GM23248 (cell line): ENCODE measurements at regions not wholly inside any gene's neighbourhood (a gene's known extent, or its start where the extent isn't known, plus 50 kb on each side); places are given as distances from the start of the nearest gene placed in this dataset.
"Not testable (repeated sequence)": the region's sequence is repeated elsewhere in the genome, so short reads cannot be mapped to it uniquely, and the experiment has no call there.

ENCODE experiments used
- DNase-seq: peaks from one replicate; pipeline ENCODE4 v3.0.0-alpha.2; 2015
- H2AFZ ChIP-seq: fragments of 200-600 bp; sonication (generic); 2 replicates; pipeline ENCODE4 v1.6.1; 2016; ENCODE audit warnings: antibody characterized with exemption
- H3F3A ChIP-seq: fragments of 200-600 bp; sonication (generic); 2 replicates; pipeline ENCODE4 v1.6.1; 2016; ENCODE audit warnings: mild to moderate bottlenecking, antibody characterized with exemption, mixed run types; ENCODE audit not compliant: insufficient read depth
- H3K27ac ChIP-seq: fragments of 200-600 bp; sonication (generic); 2 replicates; pipeline ENCODE4 v1.5.1; 2016; ENCODE audit warnings: mild to moderate bottlenecking
- H3K27me3 ChIP-seq: fragments of 200-600 bp; sonication (generic); replicated peaks from 2 replicates; pipeline ENCODE4 v1.6.1; 2016; ENCODE audit warnings: mild to moderate bottlenecking; ENCODE audit not compliant: insufficient read depth
- H3K36me3 ChIP-seq: fragments of 200-600 bp; sonication (generic); 2 replicates; pipeline ENCODE4 v1.6.1; 2016; ENCODE audit warnings: low read depth, mild to moderate bottlenecking
- H3K4me1 ChIP-seq: fragments of 200-600 bp; sonication (generic); 2 replicates; pipeline ENCODE4 v1.6.1; 2016; ENCODE audit warnings: mild to moderate bottlenecking; ENCODE audit not compliant: insufficient read depth
- H3K4me2 ChIP-seq: fragments of 200-600 bp; sonication (generic); one replicate; pipeline ENCODE4 v1.6.1; 2016; ENCODE audit warnings: mild to moderate bottlenecking; ENCODE audit not compliant: unreplicated experiment
- H3K4me3 ChIP-seq: fragments of 200-600 bp; sonication (generic); 2 replicates; pipeline ENCODE4 v1.5.1; 2016; ENCODE audit warnings: mild to moderate bottlenecking
- H3K79me2 ChIP-seq: fragments of 200-600 bp; sonication (generic); 2 replicates; pipeline ENCODE4 v1.6.1; 2016; ENCODE audit warnings: mild to moderate bottlenecking; ENCODE audit not compliant: insufficient read depth
- H3K9ac ChIP-seq: fragments of 200-600 bp; sonication (generic); 2 replicates; pipeline ENCODE4 v1.6.1; 2016; ENCODE audit warnings: mild to moderate bottlenecking
- H3K9me2 ChIP-seq: fragments of 200-600 bp; sonication (generic); 2 replicates; pipeline ENCODE4 v1.6.1; 2016; ENCODE audit warnings: mixed run types, mild to moderate bottlenecking, moderate library complexity; ENCODE audit not compliant: insufficient read depth
- H3K9me3 ChIP-seq: fragments of 200-600 bp; sonication (generic); one replicate; pipeline ENCODE4 v1.6.1; 2017; ENCODE audit warnings: low read depth
- H4K20me1 ChIP-seq: fragments of 200-600 bp; sonication (generic); 2 replicates; pipeline ENCODE4 v1.6.0; 2016; ENCODE audit not compliant: insufficient read depth
- EZH2 ChIP-seq: fragments of 200-600 bp; sonication (generic); IDR thresholded peaks from 2 replicates; pipeline ENCODE4 v1.6.1; 2018; ENCODE audit warnings: antibody characterized with exemption, mild to moderate bottlenecking; ENCODE audit not compliant: insufficient read depth, poor library complexity, severe bottlenecking
- EZH2phosphoT487 ChIP-seq: fragments of 200-600 bp; sonication (generic); IDR thresholded peaks from 2 replicates; pipeline ENCODE4 v1.6.1; 2018; ENCODE audit warnings: antibody characterized with exemption, moderate library complexity, mild to moderate bottlenecking, low read depth; ENCODE audit not compliant: insufficient read depth
- WGBS, 2 experiments: methylation state at CpG; one replicate each; pipeline ENCODE4 v1.1.6; 2015 to 2017; ENCODE audit warnings: low lambda C conversion rate in 2 of 2, low coverage in 1 of 2; ENCODE audit errors: missing lambda C conversion rate in 2 of 2; 5-methylcytosine and 5-hydroxymethylcytosine counted together
- in situ Hi-C: fragments of 300-500 bp; cut with MboI; formaldehyde crosslinking; loops from 2 replicates; pipeline ENCODE4 v1.15.0; 2020

DNA sequence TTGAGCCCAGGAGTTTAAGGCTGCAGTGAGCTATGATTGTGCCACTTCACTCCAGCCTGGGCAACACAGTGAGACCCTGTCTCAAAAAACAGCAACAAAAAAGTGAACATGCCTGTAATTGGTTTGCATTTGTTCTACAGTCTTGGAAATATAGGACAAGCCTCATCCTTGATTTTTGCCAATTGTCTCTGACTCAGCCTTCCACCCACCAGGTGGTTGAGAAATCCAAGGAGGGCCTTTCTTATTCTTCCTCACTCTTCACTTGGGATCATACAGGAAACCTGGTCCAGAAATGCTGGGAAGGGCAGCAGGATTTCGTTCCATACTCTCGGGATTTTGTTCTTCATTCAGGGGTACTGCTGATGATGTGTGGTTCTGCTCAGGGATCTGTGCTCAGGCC, 94.6 kb downstream of the CDC42EP3 start:
- 82 to 87% methylated on average over 2 of the region's 2 CpGs for WGBS, 2 experiments
- DNase-seq, result peak; percentile 81

DNA sequence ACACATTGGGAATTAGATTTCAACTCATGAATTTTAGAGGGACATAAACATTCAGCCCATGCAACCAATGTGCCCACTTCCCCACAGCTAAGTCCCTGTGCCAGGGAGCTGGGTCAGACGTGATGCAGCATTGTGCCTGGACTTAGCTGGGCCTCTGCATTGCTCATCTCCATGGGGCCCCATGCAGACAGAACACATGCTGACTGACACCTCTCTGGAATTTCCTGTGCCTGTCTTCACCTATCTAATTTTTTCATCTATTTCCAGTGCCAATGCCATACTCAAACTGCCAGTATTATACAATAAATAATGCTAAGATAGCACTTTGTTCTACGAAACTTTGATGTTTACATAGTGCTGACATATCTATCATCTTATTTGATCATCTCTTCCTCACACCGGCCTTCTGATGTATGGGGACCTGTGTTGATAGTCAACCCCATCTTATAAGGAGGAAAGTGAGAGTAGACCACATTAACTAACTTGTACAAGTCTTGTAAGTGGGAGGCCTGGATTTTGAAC, 92.2 kb downstream of the CDC42EP3 start:
- no peak overlapping the region for H3K27ac ChIP-seq
- in situ Hi-C loops, result no loop called here
- no peak overlapping the region for H2AFZ ChIP-seq
- no peaks in the 10 kb centered on the region for H3K9me3 ChIP-seq
- H3K79me2 ChIP-seq, result no peaks in the 10 kb centered on the region
- WGBS, 2 experiments, result 85 to 90% methylated on average over 3 of the region's 3 CpGs
- no peak overlapping the region for H3K9ac ChIP-seq
- no peak overlapping the region for H3K4me3 ChIP-seq
- no peaks in the 10 kb centered on the region for H3K27me3 ChIP-seq
- peaks cover 33% of the 10 kb centered on the region for H3K4me1 ChIP-seq
- H3K9me2 ChIP-seq, result no peaks in the 10 kb centered on the region
- TF ChIP-seq EZH2, result no peak
- no peak for TF ChIP-seq EZH2phosphoT487
- no peaks in the 10 kb centered on the region for H4K20me1 ChIP-seq
- H3K4me2 ChIP-seq, result no peak overlapping the region
- peaks cover 17% of the 10 kb centered on the region for H3F3A ChIP-seq
- no peak for DNase-seq
- H3K36me3 ChIP-seq, result no peaks in the 10 kb centered on the region

More for the DNA sequence above, 94.6 kb downstream of the CDC42EP3 start:
- no peaks in the 10 kb centered on the region for H3K36me3 ChIP-seq
- no peaks in the 10 kb centered on the region for H3K27me3 ChIP-seq
- in situ Hi-C loops, result no loop called here
- no peak overlapping the region for H3K4me3 ChIP-seq
- H4K20me1 ChIP-seq, result no peaks in the 10 kb centered on the region
- no peak overlapping the region for H3K27ac ChIP-seq
- peak overlapping the region; percentile 3 for H3K4me2 ChIP-seq
- peaks cover 33% of the 10 kb centered on the region for H3K4me1 ChIP-seq
- H3K9me2 ChIP-seq, result no peaks in the 10 kb centered on the region
- no peak overlapping the region for H3K9ac ChIP-seq
- no peaks in the 10 kb centered on the region for H3K79me2 ChIP-seq
- TF ChIP-seq EZH2 (no peak), EZH2phosphoT487 (no peak)
- H3K9me3 ChIP-seq, result no peaks in the 10 kb centered on the region
- peaks cover 15% of the 10 kb centered on the region for H3F3A ChIP-seq
- H2AFZ ChIP-seq, result no peak overlapping the region

DNA sequence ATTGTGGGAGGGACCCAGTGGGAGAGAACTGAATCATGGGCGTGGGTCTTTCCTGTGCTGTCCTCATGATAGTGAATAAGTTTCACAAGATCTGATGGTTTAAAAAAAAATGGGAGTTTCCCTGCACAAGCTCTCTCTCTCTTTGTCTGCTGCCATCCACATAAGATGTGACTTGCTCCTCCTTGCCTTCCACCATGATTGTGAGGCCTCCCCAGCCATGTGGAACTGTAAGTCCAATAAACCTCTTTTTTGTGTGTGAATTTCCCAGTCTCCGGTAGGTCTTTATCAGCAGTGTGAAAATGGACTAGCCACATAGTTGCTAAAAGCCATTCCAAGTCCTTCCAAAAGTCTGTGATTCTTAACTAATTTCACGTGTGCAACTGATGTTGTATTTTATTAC, 91.5 kb downstream of the CDC42EP3 start:
- H3K9me2 ChIP-seq, H3K79me2 ChIP-seq, H2AFZ ChIP-seq, H4K20me1 ChIP-seq, H3K36me3 ChIP-seq, H3K4me3 ChIP-seq, H3K4me2 ChIP-seq, H3K27me3 ChIP-seq, H3K9me3 ChIP-seq, H3K9ac ChIP-seq, in situ Hi-C loops, DNase-seq, H3K27ac ChIP-seq: not testable (repeated sequence)
- Histone ChIP-seq H3F3A (peaks cover 22% of the 10 kb centered on the region), H3K4me1 (peaks cover 40% of the 10 kb centered on the region)
- 85 to 89% methylated on average over 3 of the region's 3 CpGs for WGBS, 2 experiments

DNA sequence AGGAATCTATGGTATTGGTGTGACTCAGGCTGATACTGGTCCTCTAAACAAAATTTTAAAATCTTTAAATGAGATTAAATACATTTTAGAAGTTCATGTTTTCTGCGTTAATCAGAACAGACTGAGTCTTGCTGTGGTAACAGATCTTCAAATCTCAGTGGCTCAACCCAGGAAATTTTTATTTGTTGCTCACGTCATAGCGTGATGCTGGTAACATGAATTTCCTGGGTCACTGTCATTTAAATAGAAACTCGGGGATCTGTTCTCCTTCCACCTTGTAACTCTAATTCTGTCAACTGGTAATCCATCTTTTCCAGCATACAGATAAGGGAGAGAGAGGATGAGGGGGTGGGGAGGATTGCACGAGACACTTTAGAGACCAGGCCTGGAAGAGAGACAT, 90.0 kb downstream of the CDC42EP3 start:
- DNase-seq, result no peak
- Histone ChIP-seq H3K4me2 (no peak overlapping the region), H3K27me3 (no peaks in the 10 kb centered on the region), H2AFZ (no peak overlapping the region), H3K9ac (no peak overlapping the region), H3K79me2 (no peaks in the 10 kb centered on the region), H3K27ac (no peak overlapping the region), H3K9me3 (no peaks in the 10 kb centered on the region), H4K20me1 (no peaks in the 10 kb centered on the region), H3K4me3 (no peak overlapping the region), H3K4me1 (peaks cover 51% of the 10 kb centered on the region), H3F3A (peaks cover 30% of the 10 kb centered on the region), H3K9me2 (no peaks in the 10 kb centered on the region), H3K36me3 (no peaks in the 10 kb centered on the region)
- TF ChIP-seq EZH2phosphoT487 (no peak), EZH2 (no peak)
- WGBS, 2 experiments, result 94 to 95% methylated on average over 5 of the region's 5 CpGs
- in situ Hi-C loops, result no loop called here
